SU-DHL-6 (cell line): ENCODE measurements at regions not wholly inside any gene's neighbourhood (a gene's known extent, or its start where the extent isn't known, plus 50 kb on each side); places are given as distances from the start of the nearest gene placed in this dataset.

Source experiments
- H2AFZ ChIP-seq: fragments of 200-600 bp; sonication (generic); 2 replicates; pipeline ENCODE4 v1.6.1; 2014; ENCODE audit warnings: low read depth, mild to moderate bottlenecking, moderate library complexity, mixed read lengths, antibody characterized with exemption, low read length; ENCODE audit not compliant: severe bottlenecking
- H3F3A ChIP-seq: fragments of 200-600 bp; shearing (Covaris generic); 2 replicates; pipeline ENCODE4 v1.6.0; 2016; ENCODE audit warnings: antibody characterized with exemption, mild to moderate bottlenecking; ENCODE audit not compliant: insufficient read depth
- H3K27ac ChIP-seq: fragments of 200-600 bp; sonication (generic); 2 replicates; pipeline ENCODE4 v1.5.1; 2016; ENCODE audit warnings: low read depth, mild to moderate bottlenecking, low read length, moderate library complexity, mixed read lengths
- H3K27me3 ChIP-seq: fragments of 200-600 bp; sonication (generic), shearing (Covaris generic); 2 replicates; pipeline ENCODE4 v1.6.0; 2014; ENCODE audit warnings: mild to moderate bottlenecking, low read length
- H3K36me3 ChIP-seq: fragments of 200-600 bp; sonication (generic); 2 replicates; pipeline ENCODE4 v1.6.1; 2014; ENCODE audit warnings: mild to moderate bottlenecking, low read length, mixed read lengths
- H3K4me2 ChIP-seq: fragments of 300-600, 200-600 bp; shearing (Covaris generic), sonication (generic); 2 replicates; pipeline ENCODE4 v1.6.0; 2014; ENCODE audit warnings: low read length, low read depth, mild to moderate bottlenecking; ENCODE audit not compliant: poor library complexity, severe bottlenecking
- H3K4me3 ChIP-seq: fragments of 200-600 bp; sonication (generic); 2 replicates; pipeline ENCODE4 v1.5.1; 2014; ENCODE audit warnings: antibody characterized with exemption, low read length, mild to moderate bottlenecking, mixed read lengths; ENCODE audit not compliant: insufficient read depth, poor library complexity, severe bottlenecking
- H3K79me2 ChIP-seq: fragments of 200-600 bp; sonication (generic); 2 replicates; pipeline ENCODE4 v1.6.1; 2014; ENCODE audit warnings: mild to moderate bottlenecking, low read length, moderate library complexity; ENCODE audit not compliant: insufficient read depth
- H3K9ac ChIP-seq: fragments of 200-600 bp; sonication (generic); 2 replicates; pipeline ENCODE4 v1.7.0; 2014; ENCODE audit warnings: mild to moderate bottlenecking, low read length
- H3K9me2 ChIP-seq: fragments of 200-600 bp; sonication (generic); replicated peaks from 2 replicates; pipeline ENCODE4 v1.6.1; 2014; ENCODE audit warnings: low read length; ENCODE audit not compliant: insufficient read depth
- H3K9me3 ChIP-seq: fragments of 200-600 bp; sonication (generic); 2 replicates; pipeline ENCODE4 v1.6.1; 2014; ENCODE audit warnings: low read length, mixed read lengths; ENCODE audit not compliant: insufficient read depth
- H4K20me1 ChIP-seq: fragments of 200-600 bp; sonication (generic); 2 replicates; pipeline ENCODE4 v1.6.1; 2014; ENCODE audit warnings: low read depth, mild to moderate bottlenecking, antibody characterized with exemption, low read length, moderate library complexity, mixed read lengths
- EZH2phosphoT487 ChIP-seq: fragments of 200-600 bp; sonication (generic), shearing (Covaris generic); conservative IDR thresholded peaks from 2 replicates; pipeline ENCODE4 v1.6.1; 2018; ENCODE audit warnings: mild to moderate bottlenecking, antibody characterized with exemption, low read length, moderate library complexity, mixed read lengths
- TF ChIP-seq, protein P1 (sequence below): fragments of 200-600 bp; sonication (generic); IDR thresholded peaks from one replicate; pipeline ENCODE4 v1.5.1; 2017; ENCODE audit warnings: antibody characterized with exemption, mild to moderate bottlenecking, low read length, moderate library complexity; ENCODE audit not compliant: insufficient read depth, poor library complexity, severe bottlenecking

DNA sequence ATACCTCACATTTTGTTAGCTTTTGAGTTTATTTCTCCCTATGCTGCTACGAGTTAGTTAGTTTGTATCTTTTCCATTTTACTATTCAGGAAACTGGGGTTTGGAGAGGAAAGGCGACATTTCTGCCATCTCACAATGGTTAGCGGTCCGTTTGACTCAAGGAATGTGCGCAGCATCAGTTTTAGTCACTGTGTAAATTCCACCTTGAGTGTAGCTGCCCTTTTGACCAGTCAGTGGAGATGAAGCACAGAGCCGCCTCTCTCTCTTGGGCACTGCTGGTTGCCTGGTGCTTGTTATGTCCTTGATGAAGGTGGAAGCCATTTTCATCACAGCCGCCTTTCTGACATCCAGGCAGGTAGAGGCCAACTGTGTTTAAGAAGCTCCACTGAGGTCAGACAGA lies 185.5 kb downstream of the SCP2D1 start:
- Histone ChIP-seq H4K20me1 (no peaks in the 10 kb centered on the region), H3K9me3 (no peaks in the 10 kb centered on the region), H3K79me2 (no peaks in the 10 kb centered on the region), H3K27me3 (no peaks in the 10 kb centered on the region), H2AFZ (no peak overlapping the region), H3K27ac (no peak overlapping the region), H3K9ac (no peak overlapping the region), H3K4me2 (no peak overlapping the region), H3K4me3 (no peak overlapping the region), H3K9me2 (no peaks in the 10 kb centered on the region), H3F3A (no peaks in the 10 kb centered on the region), H3K36me3 (no peaks in the 10 kb centered on the region)
- TF ChIP-seq, protein P1, sequence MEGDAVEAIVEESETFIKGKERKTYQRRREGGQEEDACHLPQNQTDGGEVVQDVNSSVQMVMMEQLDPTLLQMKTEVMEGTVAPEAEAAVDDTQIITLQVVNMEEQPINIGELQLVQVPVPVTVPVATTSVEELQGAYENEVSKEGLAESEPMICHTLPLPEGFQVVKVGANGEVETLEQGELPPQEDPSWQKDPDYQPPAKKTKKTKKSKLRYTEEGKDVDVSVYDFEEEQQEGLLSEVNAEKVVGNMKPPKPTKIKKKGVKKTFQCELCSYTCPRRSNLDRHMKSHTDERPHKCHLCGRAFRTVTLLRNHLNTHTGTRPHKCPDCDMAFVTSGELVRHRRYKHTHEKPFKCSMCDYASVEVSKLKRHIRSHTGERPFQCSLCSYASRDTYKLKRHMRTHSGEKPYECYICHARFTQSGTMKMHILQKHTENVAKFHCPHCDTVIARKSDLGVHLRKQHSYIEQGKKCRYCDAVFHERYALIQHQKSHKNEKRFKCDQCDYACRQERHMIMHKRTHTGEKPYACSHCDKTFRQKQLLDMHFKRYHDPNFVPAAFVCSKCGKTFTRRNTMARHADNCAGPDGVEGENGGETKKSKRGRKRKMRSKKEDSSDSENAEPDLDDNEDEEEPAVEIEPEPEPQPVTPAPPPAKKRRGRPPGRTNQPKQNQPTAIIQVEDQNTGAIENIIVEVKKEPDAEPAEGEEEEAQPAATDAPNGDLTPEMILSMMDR: no peak

DNA sequence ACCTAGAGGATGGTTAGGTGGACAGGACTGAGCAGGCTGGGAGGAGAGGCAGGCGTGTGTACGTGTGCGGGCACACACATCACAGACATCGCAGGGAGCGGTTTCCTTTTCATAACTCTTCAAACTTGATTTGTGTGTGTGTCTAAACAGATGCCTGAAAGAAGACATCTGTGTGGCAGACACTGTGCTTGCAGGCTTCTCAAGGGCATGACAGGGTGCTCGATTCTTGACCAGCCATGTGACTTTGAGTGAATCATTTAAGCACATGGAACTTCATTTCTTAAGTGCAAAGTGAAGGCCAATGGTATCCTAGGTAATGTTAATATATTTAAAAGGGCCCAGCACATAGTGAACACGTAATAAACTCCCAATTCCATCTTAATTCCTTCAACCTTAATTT lies 186.5 kb downstream of the SCP2D1 start:
- TF ChIP-seq, protein P1: no peak
- TF ChIP-seq EZH2phosphoT487: no peak
- H3K9me3 ChIP-seq: no peaks in the 10 kb centered on the region
- H3K27ac ChIP-seq: no peak overlapping the region
- H3K4me2 ChIP-seq: no peak overlapping the region
- no peaks in the 10 kb centered on the region for H3K27me3 ChIP-seq
- no peaks in the 10 kb centered on the region for H3K9me2 ChIP-seq
- H2AFZ ChIP-seq: no peak overlapping the region
- no peaks in the 10 kb centered on the region for H3K79me2 ChIP-seq
- no peak overlapping the region for H3K9ac ChIP-seq
- no peaks in the 10 kb centered on the region for H3F3A ChIP-seq
- no peaks in the 10 kb centered on the region for H3K36me3 ChIP-seq
- no peaks in the 10 kb centered on the region for H4K20me1 ChIP-seq
- H3K4me3 ChIP-seq: no peak overlapping the region

DNA sequence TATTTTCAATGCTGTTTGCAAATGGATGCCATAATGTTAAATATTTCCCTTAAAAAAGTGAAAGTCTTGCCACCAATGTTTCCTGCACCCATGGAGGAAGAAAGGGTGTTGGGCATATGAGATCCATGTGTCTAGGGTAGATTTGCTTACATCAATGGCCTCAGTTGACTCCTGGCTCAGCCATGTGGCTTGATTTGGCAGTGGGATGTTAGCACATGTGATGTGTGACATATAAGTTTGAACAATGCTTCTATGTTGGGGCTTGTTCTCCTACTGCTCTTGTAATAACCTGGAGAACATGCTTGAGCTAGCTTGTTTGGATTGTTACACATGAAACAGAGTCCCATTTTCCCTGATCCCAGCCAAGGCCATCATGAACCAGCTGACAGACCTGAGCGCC lies 187.6 kb downstream of the SCP2D1 start:
- Histone ChIP-seq H3K27ac (no peak overlapping the region), H3K27me3 (no peaks in the 10 kb centered on the region), H3K9me2 (no peaks in the 10 kb centered on the region)

More for the DNA sequence above, 187.6 kb downstream of the SCP2D1 start:
- Histone ChIP-seq H3K4me3 (no peak overlapping the region), H3K4me2 (no peak overlapping the region), H2AFZ (no peak overlapping the region), H3K9ac (no peak overlapping the region), H3K9me3 (no peaks in the 10 kb centered on the region), H3F3A (no peaks in the 10 kb centered on the region), H3K79me2 (no peaks in the 10 kb centered on the region), H3K36me3 (no peaks in the 10 kb centered on the region), H4K20me1 (no peaks in the 10 kb centered on the region)
- TF ChIP-seq, protein P1: no peak
- no peak for TF ChIP-seq EZH2phosphoT487
